MM.1S (cell line): ENCODE measurements at regions not wholly inside any gene's neighbourhood (a gene's known extent, or its start where the extent isn't known, plus 50 kb on each side); places are given as distances from the start of the nearest gene placed in this dataset.

Source experiments
- EZH2 ChIP-seq: fragments of 300-600 bp; sonication (generic); optimal IDR thresholded peaks from 2 replicates; pipeline ENCODE3; 2017; ENCODE audit warnings: low read depth, mild to moderate bottlenecking, antibody characterized with exemption, low read length, mixed read lengths
- TF ChIP-seq, protein P1 (sequence below): fragments of 300-600 bp; sonication (generic); IDR thresholded peaks from 2 replicates; pipeline ENCODE4 v1.5.1; 2016; ENCODE audit warnings: antibody characterized with exemption, low read length, mixed read lengths

DNA sequence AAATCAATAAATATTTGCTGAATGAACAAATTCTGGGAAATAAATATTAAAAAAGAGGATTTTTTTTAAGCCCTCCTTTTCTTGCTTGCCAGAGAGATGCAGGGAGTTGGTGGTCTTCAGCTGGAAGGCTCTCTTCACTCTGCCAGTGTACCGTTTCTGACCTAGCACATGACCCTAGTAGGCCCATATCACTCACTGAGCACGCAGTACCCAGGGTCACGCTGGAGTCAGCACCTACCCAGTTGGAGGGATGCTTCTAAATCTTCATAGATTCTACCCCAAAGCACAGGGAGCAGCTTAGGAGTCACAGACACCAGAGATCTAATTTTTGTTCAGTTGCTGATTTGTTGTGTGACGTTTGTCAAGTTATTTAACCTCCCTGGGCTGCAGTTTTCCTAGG is 195.4 kb upstream of the TBX3 start:
- TF ChIP-seq, protein P1, sequence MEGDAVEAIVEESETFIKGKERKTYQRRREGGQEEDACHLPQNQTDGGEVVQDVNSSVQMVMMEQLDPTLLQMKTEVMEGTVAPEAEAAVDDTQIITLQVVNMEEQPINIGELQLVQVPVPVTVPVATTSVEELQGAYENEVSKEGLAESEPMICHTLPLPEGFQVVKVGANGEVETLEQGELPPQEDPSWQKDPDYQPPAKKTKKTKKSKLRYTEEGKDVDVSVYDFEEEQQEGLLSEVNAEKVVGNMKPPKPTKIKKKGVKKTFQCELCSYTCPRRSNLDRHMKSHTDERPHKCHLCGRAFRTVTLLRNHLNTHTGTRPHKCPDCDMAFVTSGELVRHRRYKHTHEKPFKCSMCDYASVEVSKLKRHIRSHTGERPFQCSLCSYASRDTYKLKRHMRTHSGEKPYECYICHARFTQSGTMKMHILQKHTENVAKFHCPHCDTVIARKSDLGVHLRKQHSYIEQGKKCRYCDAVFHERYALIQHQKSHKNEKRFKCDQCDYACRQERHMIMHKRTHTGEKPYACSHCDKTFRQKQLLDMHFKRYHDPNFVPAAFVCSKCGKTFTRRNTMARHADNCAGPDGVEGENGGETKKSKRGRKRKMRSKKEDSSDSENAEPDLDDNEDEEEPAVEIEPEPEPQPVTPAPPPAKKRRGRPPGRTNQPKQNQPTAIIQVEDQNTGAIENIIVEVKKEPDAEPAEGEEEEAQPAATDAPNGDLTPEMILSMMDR = no peak
- no peak for TF ChIP-seq EZH2
